NCI-H1930 (cell line): ENCODE measurements at regions not wholly inside any gene's neighbourhood (a gene's known extent, or its start where the extent isn't known, plus 50 kb on each side); places are given as distances from the start of the nearest gene placed in this dataset.

Source experiments
- DNase-seq, 2 experiments: peaks; one replicate each; lab custom pipeline; 2025; lab: John Stamatoyannopoulos, UW

- DNase-seq = no peak
Measured at GRCh38 chr2:120881981-120882788, 146.5 kb downstream of the GLI2 start.

- DNase-seq = no peak
Measured at GRCh38 chr2:120883607-120884440, 148.2 kb downstream of the GLI2 start.

- DNase-seq = no peak
Measured at GRCh38 chr2:120884472-120885290, 149.0 kb downstream of the GLI2 start.

GRCh38 chr2:120885321-120885720 lies 149.7 kb downstream of the GLI2 start:
- no peak for DNase-seq

- DNase-seq = no peak
Measured at GRCh38 chr2:120885749-120886148, 150.1 kb downstream of the GLI2 start.

- no peak for DNase-seq
Measured at GRCh38 chr2:120886534-120887319, 151.1 kb downstream of the GLI2 start.

- no peak for DNase-seq
Measured at GRCh38 chr2:120887320-120887697, 151.6 kb downstream of the GLI2 start.

- DNase-seq = no peak
Measured at GRCh38 chr2:120887741-120888231, 152.1 kb downstream of the GLI2 start.

- DNase-seq = no peak
Measured at GRCh38 chr2:120888851-120889250, 153.2 kb downstream of the GLI2 start.

GRCh38 chr2:120889936-120890335 lies 154.3 kb downstream of the GLI2 start:
- no peak for DNase-seq

- no peak for DNase-seq
Measured at GRCh38 chr2:120890566-120891360, 155.1 kb downstream of the GLI2 start.

GRCh38 chr2:120892271-120892966 lies 156.8 kb downstream of the GLI2 start:
- DNase-seq = no peak

- no peak for DNase-seq
Measured at GRCh38 chr2:120892967-120893667, 157.4 kb downstream of the GLI2 start.

- no peak for DNase-seq
Measured at GRCh38 chr2:120893811-120894584, 158.3 kb downstream of the GLI2 start.

- no peak for DNase-seq
Measured at GRCh38 chr2:120894966-120895365, 159.3 kb downstream of the GLI2 start.

- DNase-seq = no peak
Measured at GRCh38 chr2:120896126-120896525, 160.5 kb downstream of the GLI2 start.

- DNase-seq = no peak
Measured at GRCh38 chr2:120896901-120897300, 161.2 kb downstream of the GLI2 start.

- no peak for DNase-seq
Measured at GRCh38 chr2:120897399-120897798, 161.7 kb downstream of the GLI2 start.
